Transverse colon (tissue), 4 donors: ENCODE measurements at regions not wholly inside any gene's neighbourhood (a gene's known extent, or its start where the extent isn't known, plus 50 kb on each side); places are given as distances from the start of the nearest gene placed in this dataset.
A peak's percentile ranks its signal among the peaks of the same experiment; 100 is the strongest.

Source experiments
- DNase-seq: peaks from one replicate; pipeline ENCODE4 v3.0.0-alpha.2; 2019
- H3K27ac ChIP-seq, 4 donors: fragments of 200-600 bp; sonication (generic); 2 replicates each; pipeline ENCODE4 v1.5.1; 2016 to 2018; ENCODE audit warnings: inconsistent platforms in 4 of 4
- H3K27me3 ChIP-seq: fragments of 200-600 bp; sonication (generic); 2 replicates; pipeline ENCODE4 v1.5.1; 2017; ENCODE audit warnings: inconsistent platforms
- H3K36me3 ChIP-seq, 4 donors: fragments of 200-600 bp; sonication (generic); 2 replicates each; pipeline ENCODE4 v1.5.1; 2017 to 2019; ENCODE audit warnings: inconsistent platforms in 4 of 4
- H3K4me1 ChIP-seq, 4 donors: fragments of 200-600 bp; sonication (generic); 2 replicates each; pipeline ENCODE4 v1.5.1; 2017 to 2020; ENCODE audit warnings: inconsistent platforms in 4 of 4
- H3K4me3 ChIP-seq, 4 donors: fragments of 200-600 bp; sonication (generic); 1 replicate in 1 of 4; 2 replicates in 3 of 4; pipeline versions ENCODE4 v1.5.1 to v1.6.1; 2017 to 2019; ENCODE audit warnings: inconsistent platforms in 4 of 4
- H3K9me3 ChIP-seq, 2 donors: fragments of 200-600 bp; sonication (generic); 2 replicates each; pipeline ENCODE4 v1.5.1; 2017 to 2019; ENCODE audit warnings: inconsistent platforms in 2 of 2
- EP300 ChIP-seq: sonication (generic); formaldehyde crosslinking; IDR thresholded peaks from one replicate; pipeline ENCODE4 v1.6.1; 2017; ENCODE audit warnings: antibody characterized with exemption, low read depth
- POLR2A ChIP-seq: fragments of 450-650 bp; IDR thresholded peaks from one replicate; pipeline ENCODE4 v1.6.1; 2016; ENCODE audit warnings: antibody characterized with exemption, mild to moderate bottlenecking, moderate library complexity
- POLR2AphosphoS5 ChIP-seq, 3 donors: sonication (generic); formaldehyde crosslinking; IDR thresholded peaks; one replicate each; pipeline ENCODE4 v1.6.1; 2016; ENCODE audit warnings: antibody characterized with exemption in 3 of 3
- WGBS, 2 donors: methylation state at CpG; one replicate each; pipeline ENCODE4 v1.1.5; 2018; ENCODE audit warnings: low coverage in 1 of 2; 5-methylcytosine and 5-hydroxymethylcytosine counted together
- in situ Hi-C, 4 donors: fragments of 200-750 bp; cut with MboI; loops; one replicate each; pipeline versions ENCODE4 v1.15.0 to v1.15.1; 2017; ENCODE audit warnings: low sequenced_read_pairs in 3 of 4, low pct_ligation_motif_present in 1 of 4, low pct_unique_long_range_greater_than_20kb in 1 of 4
- intact Hi-C: fragments of 100-400 bp; cut with DNase I; formaldehyde crosslinking; loops from one replicate; pipeline ENCODE4 v1.15.1; 2023; ENCODE audit warnings: low total_unique reads
- TF ChIP-seq, protein P1 (sequence below), 5 experiments: fragments of 200-600 bp in 3 of 5; fragments of 450-650 bp in 2 of 5; sonication (generic) in 3 of 5; IDR thresholded peaks; 1 replicate in 2 of 5; 2 replicates in 3 of 5; pipeline ENCODE4 v1.5.1; 2016 to 2017; ENCODE audit warnings: antibody characterized with exemption in 5 of 5, inconsistent platforms in 3 of 5, mild to moderate bottlenecking in 2 of 5, moderate library complexity in 1 of 5

DNA sequence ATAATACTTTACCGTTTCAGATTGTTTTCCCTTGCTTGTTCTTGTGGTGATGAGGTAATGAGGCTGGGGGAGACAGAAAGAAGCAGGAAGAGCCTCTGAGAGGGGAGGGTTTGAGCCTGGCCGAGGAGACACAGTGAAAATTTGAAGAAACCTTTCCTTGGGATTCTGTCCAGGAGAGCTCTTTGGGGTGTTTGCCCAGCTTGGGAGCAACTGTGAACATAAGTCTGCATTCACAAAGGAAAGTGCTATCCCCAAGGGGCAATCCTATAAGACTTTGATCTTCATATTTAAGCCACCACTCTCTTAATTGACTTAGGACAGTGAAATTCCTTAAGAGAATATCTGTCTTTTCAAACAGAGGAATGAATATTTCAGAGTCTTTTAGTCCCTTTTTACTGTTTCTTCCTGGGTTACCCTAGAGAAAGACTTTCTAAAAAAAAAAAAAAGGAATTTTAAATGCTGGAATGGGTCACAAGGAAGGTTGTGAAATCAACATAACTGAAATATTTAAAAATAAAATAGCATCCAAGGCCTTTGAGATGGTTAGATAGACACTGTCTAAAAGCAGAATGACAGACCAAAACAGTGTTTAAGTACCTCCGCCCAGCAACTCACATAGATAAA, 52.5 kb upstream of the STAM2 start:
- DNase-seq, result no peak
- Histone ChIP-seq H3K9me3 (no peaks in the 10 kb centered on the region), H3K4me3 (no peak overlapping the region), H3K27ac (peak overlapping the region in 2 of 4 donors; percentile 2 to 26), H3K27me3 (no peaks in the 10 kb centered on the region), H3K4me1 (peaks cover 9 to 25% (median 17%) of the 10 kb centered on the region in 4 donors), H3K36me3 (no peaks in the 10 kb centered on the region)
- intact Hi-C loops (no loop called here), in situ Hi-C loops (no loop called here)
- 71 to 77% methylated on average over 3 of the region's 3 CpGs for WGBS, 2 donors
- TF ChIP-seq EP300, result no peak
- no peak for TF ChIP-seq POLR2AphosphoS5 (IDR thresholded peaks at IDR 0.05)
- TF ChIP-seq, protein P1, sequence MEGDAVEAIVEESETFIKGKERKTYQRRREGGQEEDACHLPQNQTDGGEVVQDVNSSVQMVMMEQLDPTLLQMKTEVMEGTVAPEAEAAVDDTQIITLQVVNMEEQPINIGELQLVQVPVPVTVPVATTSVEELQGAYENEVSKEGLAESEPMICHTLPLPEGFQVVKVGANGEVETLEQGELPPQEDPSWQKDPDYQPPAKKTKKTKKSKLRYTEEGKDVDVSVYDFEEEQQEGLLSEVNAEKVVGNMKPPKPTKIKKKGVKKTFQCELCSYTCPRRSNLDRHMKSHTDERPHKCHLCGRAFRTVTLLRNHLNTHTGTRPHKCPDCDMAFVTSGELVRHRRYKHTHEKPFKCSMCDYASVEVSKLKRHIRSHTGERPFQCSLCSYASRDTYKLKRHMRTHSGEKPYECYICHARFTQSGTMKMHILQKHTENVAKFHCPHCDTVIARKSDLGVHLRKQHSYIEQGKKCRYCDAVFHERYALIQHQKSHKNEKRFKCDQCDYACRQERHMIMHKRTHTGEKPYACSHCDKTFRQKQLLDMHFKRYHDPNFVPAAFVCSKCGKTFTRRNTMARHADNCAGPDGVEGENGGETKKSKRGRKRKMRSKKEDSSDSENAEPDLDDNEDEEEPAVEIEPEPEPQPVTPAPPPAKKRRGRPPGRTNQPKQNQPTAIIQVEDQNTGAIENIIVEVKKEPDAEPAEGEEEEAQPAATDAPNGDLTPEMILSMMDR (IDR thresholded peaks at IDR 0.05), result no peak
- TF ChIP-seq POLR2A, result no peak

DNA sequence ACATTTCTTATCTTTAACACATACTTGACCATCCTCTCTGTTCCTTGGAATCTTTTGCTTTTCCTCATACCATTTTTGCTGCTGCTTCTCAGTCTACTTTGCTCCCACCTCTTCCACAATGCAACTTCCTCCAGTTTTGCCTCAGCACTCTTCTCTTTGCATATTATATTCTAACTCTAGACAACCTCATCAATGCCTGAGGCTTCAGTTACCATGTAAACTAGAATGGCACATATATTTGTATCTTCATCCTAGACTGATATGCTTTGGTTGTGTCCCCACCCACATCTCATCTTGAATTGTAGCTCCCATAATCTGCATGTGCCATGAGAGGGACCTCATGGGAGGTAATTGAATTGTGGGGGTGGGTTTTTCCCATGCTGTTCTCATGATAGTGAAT, 55.9 kb upstream of the STAM2 start:
- Histone ChIP-seq H3K27ac (no peak overlapping the region), H3K4me3 (no peak overlapping the region), H3K4me1 (peaks cover 0 to 12% (median 6%) of the 10 kb centered on the region in 4 donors), H3K9me3 (no peaks in the 10 kb centered on the region), H3K27me3 (no peaks in the 10 kb centered on the region), H3K36me3 (no peaks in the 10 kb centered on the region)
- in situ Hi-C loops (no loop called here), intact Hi-C loops (no loop called here)
- no peak for DNase-seq
- TF ChIP-seq EP300 (no peak), POLR2A (no peak), POLR2AphosphoS5 (IDR thresholded peaks at IDR 0.05) (no peak)
- TF ChIP-seq, protein P1 (IDR thresholded peaks at IDR 0.05), result no peak

DNA sequence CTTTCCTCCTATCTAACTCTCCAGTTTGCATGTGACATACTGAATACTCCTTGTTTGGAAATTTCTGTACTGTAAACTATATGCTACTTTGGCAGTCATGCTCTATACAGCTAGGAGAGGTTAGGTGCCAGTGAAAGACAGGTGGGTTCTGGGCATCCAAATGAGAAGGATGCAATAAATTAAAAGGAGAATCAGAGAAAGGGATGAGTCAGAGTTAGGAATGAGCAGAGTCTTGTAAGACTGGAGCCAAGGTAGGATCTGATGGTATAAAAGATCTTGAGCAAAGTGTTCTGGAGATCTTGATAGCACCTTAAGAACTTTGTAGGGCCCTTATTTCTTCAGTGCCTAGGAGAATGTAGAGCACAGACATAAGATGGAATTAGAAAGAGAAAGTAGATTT, 58.7 kb upstream of the STAM2 start:
- TF ChIP-seq, protein P1 (IDR thresholded peaks at IDR 0.05), result no peak
- TF ChIP-seq POLR2A (no peak), POLR2AphosphoS5 (IDR thresholded peaks at IDR 0.05) (no peak), EP300 (no peak)
- intact Hi-C loops, result no loop called here
- H3K4me1 ChIP-seq, result no peaks in the 10 kb centered on the region
- no peaks in the 10 kb centered on the region for H3K9me3 ChIP-seq
- in situ Hi-C loops, result no loop called here
- no peaks in the 10 kb centered on the region for H3K27me3 ChIP-seq
- no peak overlapping the region for H3K27ac ChIP-seq
- no peak overlapping the region for H3K4me3 ChIP-seq
- H3K36me3 ChIP-seq, result no peaks in the 10 kb centered on the region
- DNase-seq, result no peak

DNA sequence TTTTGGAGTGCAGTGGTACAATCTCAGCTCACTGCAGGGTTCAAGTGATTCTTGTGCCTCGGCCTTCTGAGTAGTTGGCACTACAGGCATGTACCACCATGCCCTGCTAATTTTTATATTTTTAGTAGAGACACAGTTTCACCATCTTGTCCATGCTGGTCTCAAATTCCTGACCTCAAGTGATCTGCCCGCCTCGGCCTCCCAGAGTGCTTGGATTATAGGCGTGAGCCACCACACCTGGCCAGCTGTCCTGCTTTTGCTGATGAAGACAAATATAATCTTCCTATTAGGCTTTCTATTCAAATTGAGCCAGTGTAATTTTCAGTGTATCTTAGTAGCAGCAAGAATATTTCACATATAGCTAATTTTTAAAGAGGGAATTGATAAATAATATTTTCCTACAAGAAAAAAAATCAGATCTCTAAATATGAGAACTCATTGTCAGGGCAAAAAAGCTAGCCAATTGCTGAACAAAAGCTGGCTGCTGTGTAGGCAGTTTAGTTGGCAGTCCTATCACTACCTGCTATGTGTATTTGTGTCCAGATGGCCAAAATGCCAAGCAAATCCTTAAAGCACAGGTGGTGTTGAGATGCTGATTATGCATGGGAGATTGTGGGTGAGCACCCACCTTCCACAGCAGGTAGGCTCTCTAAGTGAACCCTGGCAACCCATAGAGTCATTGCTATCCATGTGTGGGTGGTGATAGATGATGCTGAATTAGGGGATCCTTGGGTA, 60.8 kb upstream of the STAM2 start:
- Histone ChIP-seq H3K36me3 (no peaks in the 10 kb centered on the region), H3K27ac (no peak overlapping the region), H3K4me3 (no peak overlapping the region), H3K9me3 (peaks cover 5 to 8% of the 10 kb centered on the region in 2 donors), H3K4me1 (no peaks in the 10 kb centered on the region), H3K27me3 (no peaks in the 10 kb centered on the region)
- 93 to 100% methylated on average over 1 to 4 of the region's 4 CpGs for WGBS, 2 donors
- DNase-seq, result no peak
- in situ Hi-C loops (no loop called here), intact Hi-C loops (no loop called here)
- no peak for TF ChIP-seq POLR2AphosphoS5 (IDR thresholded peaks at IDR 0.05)

DNA sequence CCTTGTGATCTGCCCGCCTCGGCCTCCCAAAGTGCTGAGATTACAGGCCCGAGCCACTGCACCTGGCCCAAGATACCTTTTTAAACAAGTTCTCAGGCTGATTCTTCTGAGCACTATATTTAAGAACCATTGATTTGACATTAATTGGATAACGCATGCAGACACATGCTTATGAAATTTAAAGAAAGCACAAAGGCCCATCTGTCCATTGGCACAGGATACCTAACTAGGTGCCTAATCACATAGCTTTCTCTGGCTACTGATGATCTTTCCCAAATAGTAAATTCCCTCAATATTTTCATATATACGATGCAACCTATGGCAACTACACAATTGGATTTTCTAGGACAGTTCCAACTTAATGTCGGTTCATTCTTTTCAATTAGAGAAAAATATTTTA, 62.5 kb upstream of the STAM2 start:
- H3K4me3 ChIP-seq, result no peak overlapping the region
- no peaks in the 10 kb centered on the region for H3K36me3 ChIP-seq
- in situ Hi-C loops (no loop called here), intact Hi-C loops (no loop called here)
- H3K27me3 ChIP-seq, result no peaks in the 10 kb centered on the region
- no peak for DNase-seq
- 94 to 95% methylated on average over 6 of the region's 6 CpGs for WGBS, 2 donors
- no peak overlapping the region for H3K27ac ChIP-seq
- peaks cover 5 to 8% of the 10 kb centered on the region in 2 donors for H3K9me3 ChIP-seq
- TF ChIP-seq, protein P1 (IDR thresholded peaks at IDR 0.05), result no peak
- TF ChIP-seq POLR2A (no peak), POLR2AphosphoS5 (IDR thresholded peaks at IDR 0.05) (no peak), EP300 (no peak)
- no peaks in the 10 kb centered on the region for H3K4me1 ChIP-seq
